Hippocampal formation (tissue), 2 donors: ENCODE measurements at regions not wholly inside any gene's neighbourhood (a gene's known extent, or its start where the extent isn't known, plus 50 kb on each side); places are given as distances from the start of the nearest gene placed in this dataset.
"Not testable (repeated sequence)": the region's sequence is repeated elsewhere in the genome, so short reads cannot be mapped to it uniquely, and the experiment has no call there.

ENCODE experiments used
- DNase-seq, 2 donors: peaks; one replicate each; lab custom pipeline; 2025; lab: John Stamatoyannopoulos, UW

DNA sequence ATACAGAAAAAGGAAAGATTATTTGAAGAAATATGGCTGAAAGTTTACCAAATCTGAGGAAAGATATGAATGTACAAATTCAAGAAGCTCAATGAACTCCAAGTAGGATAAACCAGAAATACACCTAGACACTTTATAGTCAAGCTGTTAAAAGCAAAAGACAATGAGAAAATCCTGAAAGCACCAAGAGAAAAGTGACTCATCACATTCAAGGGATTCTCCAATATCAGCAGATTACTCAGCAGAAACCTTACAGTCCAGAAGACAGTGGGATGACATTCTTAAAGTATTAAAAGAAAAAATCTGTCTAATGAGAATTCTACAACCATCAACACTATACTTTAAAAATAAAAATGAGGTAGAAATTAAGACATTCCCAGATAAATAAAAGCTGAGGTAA lies 223.8 kb upstream of the ZCCHC13 start:
- DNase-seq: no peak

DNA sequence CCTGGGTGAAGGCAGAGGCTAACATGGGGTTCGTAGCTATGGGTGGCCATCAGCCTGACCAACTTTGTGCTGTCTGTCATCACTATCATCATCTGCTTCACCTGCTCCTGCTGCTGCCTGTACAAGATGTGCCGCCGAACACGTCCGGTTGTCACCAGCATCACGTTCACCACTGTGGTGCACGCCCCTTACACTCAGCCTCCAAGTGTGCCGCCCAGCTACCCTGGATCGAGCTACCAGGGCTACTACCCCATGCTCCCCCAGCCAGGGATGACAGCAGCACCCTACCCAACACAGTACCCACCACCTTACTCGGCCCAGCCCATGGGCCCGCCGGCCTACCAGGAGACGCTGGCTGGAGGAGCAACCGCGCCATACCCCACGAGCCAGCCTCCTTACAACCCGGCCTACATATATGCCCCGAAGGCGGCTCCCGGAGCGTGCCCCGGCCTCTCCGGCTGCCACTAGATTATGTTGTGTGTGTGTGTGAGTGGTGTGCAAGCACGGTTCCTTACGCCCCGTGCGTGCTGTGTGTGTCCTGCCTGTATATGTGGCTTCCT lies 213.4 kb upstream of the XIST start:
- no peak for DNase-seq

DNA sequence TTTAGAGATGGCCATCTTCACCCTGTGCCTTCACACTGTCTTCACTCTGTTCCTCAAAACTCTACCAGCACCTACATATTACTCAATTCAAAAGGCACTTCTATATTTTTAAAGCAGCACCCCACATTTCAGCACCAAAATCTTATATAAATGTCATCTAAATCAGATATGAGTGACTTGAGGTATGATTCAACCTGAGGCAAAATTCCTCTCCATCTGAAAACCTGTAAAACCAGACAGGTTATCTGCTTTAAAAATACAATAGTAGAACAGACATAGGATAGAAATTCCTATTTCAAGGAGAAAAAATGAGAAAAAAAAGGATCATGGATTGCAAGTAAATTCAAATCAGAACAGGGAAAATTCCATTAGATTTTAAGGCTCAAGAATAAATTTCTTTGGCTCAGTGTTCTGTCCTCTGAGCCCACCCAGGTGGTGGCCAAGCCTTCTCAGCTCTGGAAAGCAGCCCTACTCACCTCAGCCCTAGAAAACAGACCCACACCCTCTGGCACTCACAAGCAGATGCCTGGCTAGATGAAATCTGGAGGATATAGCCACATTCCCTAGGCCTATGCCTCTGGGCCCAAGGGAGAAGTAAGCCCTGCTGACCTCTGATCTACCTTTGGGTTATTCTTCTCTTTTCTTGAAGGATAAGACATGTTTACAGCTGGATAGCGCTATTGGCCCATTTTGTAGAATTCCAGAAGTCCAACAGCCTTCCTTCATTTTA lies 211.1 kb upstream of the XIST start:
- no peak for DNase-seq

DNA sequence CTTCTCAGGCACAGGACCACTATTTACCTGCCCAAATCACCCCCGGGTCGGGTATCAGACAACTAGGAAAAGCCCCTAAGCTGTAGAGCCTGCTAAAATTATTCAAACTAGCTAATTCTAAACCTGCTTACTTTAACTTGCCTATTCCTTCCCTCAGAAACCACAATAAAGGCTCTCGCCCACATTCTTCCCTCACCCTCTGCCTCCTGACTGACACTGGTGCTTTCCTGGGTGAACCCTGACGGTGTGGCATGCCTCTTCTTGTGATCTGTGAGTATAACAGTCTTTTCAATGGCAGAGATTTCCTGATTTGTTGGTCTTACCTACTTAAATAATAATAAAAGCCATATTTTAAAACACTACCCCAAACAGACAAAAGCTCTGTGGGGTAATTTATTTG lies 209.4 kb upstream of the XIST start:
- no peak for DNase-seq

DNA sequence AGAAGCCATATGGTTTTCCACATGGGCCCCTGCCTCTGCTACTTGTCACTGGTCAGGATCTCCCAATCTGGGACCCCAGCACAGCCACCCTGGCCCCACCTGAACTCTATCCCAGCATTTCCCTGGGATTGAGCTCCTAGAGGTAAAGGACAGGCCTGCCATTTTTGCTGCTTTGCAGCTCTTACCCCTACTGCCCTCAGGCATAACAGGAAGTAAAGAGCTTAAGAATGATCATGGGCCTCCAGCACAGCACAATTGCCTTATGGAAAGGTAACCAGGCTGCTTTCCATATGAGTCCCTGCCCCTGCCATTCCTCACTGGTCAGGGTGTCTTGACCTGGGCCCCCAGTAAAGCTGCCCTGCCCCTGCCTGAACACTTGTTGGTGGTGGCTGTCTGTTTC lies 196.6 kb upstream of the XIST start:
- DNase-seq: no peak

DNA sequence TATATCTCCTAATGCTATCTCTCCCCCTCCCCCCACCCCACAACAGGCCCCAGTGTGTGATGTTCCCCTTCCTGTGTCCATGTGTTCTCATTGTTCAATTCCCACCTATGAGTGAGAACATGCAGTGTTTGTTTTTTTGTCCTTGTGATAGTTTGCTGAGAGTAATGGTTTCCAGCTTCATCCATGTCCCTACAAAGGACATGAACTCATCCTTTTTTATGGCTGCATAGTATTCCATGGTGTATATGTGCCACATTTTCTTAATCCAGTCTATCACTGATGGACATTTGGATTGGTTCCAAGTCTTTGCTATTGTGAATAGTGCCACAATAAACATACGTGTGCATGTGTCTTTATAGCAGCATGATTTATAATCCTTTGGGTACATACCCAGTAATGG lies 181.6 kb upstream of the XIST start:
- DNase-seq: not testable (repeated sequence)

DNA sequence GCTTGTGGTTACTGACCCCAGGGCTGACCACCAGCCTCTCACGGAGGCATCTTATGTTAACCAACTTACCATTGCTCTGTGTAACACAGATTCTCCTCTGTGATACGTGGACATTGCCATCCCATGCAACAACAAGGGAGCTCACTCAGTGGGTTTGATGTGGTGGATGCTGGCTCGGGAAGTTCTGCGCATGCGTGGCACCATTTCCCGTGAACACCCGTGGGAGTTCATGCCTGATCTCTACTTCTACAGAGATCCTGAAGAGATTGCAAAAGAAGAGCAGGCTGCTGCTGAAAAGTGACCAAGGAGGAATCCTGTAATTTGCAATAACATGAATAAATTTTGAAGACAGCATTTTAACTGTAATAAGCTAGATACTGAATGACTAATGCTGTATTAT lies 179.0 kb upstream of the XIST start:
- not testable (repeated sequence) for DNase-seq

DNA sequence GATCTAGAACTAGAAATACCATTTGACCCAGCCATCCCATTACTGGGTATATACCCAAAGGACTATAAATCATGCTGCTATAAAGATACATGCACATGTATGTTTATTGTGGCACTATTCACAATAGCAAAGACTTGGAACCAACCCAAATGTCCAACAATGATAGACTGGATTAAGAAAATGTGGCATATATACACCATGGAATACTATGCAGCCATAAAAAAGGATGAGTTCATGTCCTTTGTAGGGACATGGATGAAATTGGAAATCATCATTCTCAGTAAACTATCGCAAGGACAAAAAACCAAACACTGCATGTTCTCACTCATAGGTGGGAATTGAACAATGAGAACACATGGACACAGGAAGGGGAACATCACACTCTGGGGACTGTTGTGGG lies 178.3 kb upstream of the XIST start:
- not testable (repeated sequence) for DNase-seq

DNA sequence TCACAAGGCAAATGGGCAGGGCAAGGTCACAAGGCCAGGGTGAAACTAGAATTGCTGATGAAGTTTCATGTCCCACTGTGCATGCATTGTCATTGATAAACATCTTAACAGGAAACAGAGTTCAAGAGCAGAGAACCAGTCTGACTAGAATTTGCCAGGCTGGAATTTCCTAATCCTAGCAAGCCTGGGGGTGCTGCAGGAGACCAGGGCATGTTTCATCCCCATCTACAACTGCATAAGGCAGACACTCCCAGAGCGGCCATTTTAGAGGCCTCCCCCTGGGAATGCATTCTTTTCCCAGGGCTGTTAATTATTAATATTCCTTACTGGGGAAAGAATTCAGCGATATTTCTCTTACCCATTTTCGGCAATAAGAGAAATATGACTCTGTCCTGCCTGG lies 172.6 kb upstream of the XIST start:
- DNase-seq: not testable (repeated sequence)

DNA sequence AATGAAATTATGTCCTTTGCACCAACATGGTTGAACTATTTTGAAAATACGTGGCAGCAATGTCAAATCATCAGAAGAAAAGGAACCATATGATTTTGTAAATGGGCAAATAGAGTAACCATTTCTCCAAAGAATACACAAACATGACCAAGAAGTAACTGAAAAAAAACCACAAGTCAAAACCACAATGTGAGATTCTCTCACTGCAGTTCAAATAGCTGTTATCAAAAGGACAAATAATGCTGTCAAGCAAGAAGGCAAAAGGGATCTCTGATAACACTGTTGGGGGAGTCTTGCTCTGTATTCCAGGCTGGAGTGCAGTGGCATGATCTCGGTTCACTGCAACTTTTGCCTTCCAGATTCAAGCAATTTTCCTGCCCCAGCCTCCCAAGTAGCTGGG lies 170.7 kb upstream of the XIST start:
- DNase-seq: no peak

DNA sequence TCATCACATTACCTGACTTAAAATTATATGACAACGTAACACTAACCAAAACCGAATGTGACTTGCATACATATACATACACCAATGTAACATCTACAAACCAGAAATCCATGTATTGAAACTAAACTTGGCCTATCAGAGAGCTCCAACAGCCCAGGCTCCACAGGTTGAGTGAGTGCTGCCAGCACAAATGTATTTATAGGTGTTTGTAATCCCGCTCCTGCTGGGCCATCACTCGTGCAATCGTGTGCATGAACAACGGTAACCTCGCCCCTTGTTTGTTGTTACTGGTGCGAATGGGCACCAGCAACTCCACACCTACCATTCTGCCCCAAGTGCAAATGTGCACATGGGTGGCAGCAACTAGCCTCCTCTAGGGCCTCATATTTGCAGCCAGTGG lies 165.7 kb upstream of the XIST start:
- no peak for DNase-seq

DNA sequence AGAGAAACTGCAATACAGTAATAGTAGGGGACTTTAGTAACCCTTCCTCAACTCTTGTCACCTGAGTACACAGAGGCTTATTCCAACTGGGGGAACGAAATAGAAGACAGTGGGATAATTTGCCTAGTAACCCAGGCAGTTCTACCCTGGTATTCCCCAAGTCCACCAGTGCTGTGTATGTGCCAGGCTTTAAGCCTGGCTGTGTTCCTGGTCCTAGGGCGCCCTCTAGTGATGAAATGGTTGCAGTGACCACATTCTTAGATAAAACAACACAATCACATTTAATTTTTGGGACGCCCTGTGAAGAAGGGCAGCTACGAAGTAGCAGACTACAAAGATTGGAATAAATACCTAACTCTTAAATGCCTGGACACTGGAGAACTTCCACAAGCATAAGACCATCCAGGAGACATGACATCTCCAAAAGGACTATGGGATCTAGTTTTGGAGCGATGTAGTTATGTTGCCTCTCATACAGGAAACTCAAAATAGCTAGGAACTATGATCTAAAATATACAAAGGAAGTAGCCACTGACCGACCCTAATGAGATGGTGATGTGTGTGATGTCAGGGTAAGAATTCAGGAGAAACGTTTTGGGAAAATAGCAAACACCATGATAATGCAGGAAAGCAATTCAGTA lies 163.0 kb upstream of the XIST start:
- DNase-seq: peak; percentile 7 to 58

DNA sequence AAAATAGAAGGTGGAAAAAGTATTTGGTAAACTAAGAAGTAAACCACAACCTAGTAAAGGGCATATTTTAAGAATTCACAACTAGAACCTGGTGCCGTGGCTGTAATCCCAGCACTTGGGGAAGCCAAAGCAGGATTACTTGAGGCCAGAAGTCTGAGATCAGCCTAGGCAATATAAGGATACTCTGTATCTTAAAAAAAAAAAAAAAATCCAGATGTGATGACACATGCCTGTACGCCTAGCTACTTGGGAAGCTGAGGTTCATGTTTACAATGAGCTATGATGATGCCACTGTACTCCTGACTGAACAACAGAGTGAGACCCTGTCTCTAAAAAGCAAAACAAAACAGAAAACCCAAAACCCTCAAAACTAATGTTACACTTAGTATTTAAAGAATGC lies 156.5 kb upstream of the XIST start:
- DNase-seq: no peak

DNA sequence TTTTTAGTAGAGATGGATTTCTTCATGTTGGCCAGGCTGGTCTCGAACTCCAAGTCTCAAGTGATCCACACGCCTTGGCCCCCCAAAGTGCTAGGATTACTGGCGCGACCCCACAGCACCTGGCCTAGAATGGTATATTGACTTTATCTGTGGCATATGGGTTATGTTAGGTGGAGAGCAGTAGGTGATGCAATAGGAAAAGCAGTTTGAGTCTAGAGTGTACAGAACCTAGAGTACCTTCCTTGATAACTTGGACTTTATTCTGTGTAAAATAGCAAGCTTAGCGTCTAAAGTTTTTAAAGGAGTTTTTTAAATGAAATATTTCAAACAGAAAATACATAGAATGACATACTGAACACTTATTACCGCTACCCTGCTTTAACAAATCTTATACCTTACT lies 139.5 kb upstream of the XIST start:
- no peak for DNase-seq

DNA sequence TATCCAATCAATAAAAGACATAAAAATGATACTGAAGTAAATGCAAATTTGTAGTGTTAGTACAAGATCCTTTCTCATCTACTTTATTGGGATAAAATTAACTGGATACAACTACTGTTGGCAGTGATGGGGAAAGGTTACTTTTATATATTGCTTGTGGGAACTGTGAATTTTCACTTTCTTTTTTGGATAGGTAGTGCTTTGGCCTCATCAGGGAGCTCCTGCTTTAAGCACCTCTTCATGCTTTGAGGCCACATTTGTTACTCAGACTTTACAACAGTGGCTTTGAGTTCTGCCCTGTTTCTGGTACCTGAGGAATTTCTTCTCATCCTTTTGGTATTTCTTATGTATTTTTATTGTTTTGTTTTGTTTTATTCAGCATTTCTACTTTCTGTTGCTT lies 134.7 kb upstream of the XIST start:
- DNase-seq: no peak

DNA sequence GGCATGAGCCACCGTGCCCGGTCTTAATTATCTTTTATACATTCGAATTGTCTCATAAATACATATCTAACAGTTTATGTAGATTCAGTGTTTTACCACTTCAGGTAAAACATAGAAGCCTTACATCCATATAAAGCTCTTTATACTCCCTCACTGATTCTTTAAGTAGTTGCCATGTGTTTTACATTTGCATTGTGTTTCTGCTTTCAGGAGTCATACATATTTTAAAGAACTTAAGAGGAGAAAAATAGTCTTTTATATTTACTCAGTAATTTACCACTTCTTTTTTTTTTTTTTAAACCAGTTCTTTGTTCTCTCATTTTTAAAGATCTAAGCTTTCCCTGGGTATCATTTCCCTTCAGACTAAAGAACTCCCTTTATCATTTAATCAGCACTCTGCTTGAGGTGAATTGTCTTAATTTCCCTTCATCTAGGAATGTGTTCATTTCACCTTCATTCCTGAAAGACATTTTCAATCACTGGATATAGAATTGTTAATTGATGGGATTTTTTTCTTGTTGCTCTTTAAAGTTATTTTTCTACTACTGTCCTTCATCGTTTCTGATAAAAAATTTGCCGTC lies 127.1 kb upstream of the XIST start:
- no peak for DNase-seq

DNA sequence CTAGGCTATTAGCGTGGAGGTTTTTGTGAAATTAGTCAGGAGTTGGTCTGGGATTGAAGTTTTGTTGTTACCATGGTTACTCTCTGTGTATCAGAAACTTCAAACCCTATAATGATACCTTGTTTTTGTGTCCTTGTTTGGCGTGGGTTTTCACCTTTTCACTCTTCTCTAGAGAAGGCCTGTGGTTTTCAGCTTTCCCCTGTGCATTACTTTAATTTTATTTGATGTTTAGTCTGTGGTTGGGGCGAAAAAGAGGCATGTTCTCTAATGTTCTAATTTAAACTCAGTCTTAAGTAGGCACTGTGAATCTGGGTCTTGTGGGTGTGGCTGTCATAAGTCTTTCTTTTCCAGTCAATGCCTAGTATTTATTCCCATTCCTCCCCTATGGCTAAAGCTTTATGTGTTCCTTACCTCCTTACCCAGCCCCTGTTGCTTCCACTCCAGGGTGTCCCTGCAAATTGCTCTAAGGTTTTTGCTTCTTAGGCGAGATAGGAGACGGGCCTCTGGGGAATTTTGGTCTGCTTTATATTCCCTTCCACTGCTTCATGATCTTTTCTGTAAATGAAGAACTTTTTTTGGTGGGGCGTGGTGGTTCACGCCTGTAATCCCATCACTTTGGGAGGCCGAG lies 125.1 kb upstream of the XIST start:
- no peak for DNase-seq

DNA sequence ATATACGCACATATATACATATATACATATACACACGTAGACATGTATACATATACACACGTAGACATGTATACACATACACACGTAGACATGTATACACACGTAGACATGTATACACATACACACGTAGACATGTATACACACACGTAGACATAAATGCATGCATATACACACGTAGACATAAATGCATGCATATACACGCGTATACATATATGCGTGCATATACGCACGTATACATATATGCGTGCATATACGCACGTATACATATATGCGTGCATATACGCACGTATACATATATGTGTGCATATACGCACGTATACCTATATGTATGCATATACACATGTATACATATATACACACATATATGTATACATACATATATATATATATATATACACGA lies 114.9 kb upstream of the XIST start:
- DNase-seq: not testable (repeated sequence)

DNA sequence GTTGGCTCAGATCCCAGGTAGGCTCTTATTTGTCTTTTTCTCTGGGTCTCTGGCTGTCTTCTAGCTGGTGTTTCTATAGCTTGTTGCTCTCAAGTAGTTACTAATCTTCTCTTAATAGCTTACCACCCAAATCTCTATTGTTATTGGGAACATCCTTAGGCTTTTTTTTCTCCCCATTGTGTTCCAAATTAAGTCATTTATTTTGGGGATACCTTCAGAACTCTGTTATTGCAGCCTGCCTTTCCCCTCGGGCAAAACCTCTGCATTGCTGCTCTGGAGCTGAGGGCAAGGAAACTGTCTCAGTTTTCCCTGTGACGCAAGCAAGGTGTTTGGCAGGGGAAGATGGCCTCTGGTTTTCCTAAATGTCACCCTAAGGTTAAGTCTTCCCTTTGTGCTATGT lies 113.3 kb upstream of the XIST start:
- DNase-seq: no peak

DNA sequence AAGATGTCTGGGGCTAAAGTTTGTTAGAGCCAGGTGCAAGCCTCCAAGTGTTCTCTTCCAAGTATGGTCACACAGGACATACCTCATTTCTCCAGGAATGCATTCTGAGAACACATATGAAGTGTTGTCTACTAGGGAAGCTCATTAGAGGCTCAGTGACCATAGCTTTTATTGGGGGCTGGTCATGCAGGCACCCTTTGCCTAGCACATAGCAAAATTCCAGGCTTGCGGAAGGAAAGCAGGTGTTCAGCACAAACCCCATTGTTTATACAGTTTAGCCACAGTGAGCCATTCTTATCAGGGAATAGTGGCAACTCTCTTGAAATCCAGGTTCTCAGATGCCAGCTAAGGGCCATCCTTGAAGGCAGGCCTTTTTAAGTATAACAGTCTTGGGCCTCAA lies 112.1 kb upstream of the XIST start:
- no peak for DNase-seq

DNA sequence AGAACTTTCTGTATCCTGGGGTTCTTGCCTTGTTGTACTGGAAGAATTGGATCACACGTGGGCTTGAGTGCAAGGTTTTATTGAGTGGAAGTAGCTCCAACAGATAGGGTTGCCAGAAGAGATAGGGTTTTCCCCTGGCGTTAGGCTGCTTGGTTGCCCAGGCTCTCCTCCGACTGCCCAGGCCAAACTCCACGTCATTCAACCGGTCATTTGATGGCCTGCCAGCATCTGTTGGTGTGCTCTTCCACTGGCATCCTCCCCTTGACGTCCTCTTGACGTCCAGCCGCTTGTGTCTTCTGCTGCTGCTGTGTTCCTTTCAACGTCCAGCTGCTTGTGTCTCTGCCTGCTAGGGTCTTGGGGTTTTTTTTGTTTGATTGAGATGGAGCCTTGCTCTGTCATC lies 111.2 kb upstream of the XIST start:
- DNase-seq: no peak

DNA sequence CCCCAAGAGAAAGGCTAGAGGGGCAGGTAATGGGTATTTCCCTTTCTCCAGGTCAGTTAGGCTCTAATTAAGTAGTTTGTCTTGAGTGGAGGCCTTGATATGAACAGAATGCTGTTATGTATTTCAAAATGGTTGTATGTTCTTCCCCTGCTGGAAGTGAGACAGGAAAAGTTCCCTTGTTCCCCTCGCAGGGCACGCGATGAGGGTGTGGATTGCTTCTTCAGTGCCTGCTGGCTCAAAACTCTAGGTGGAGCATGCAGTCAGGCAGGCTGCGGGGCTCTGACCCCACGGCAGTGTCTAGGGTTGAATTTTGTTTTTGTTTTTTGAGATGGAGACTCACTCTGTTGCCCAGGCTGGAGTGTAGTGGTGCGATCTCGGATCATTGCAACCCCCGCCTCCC lies 110.4 kb upstream of the XIST start:
- DNase-seq: no peak

DNA sequence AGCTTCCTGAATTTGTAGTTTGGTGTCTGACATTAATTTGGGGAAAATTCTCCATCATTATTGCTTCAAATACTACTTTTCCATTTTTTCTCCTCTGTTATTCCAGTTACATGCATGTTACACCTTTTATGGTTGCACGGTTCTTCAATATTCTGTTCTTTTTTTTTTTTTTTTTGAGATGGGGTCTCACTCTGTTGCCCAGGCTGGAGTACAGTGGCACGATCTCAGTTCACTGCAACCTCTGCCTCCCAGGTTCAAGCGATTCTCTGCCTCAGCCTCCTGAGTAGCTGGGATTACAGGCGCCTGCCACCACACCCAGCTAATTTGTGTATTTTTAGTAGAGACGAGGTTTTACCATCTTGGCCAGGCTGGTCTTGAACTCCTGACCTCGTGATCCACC lies 109.4 kb upstream of the XIST start:
- DNase-seq: not testable (repeated sequence)
